A673 (cell line): ENCODE measurements at regions not wholly inside any gene's neighbourhood (a gene's known extent, or its start where the extent isn't known, plus 50 kb on each side); places are given as distances from the start of the nearest gene placed in this dataset.

ENCODE experiments used
- BruUV-seq: library from RNA; stranded (reverse); fragments of 400-500 nt; replicated peaks from 2 replicates; lab custom pipeline; 2021; lab: Mats Ljungman, UMichigan
- CTCF ChIA-PET: fragments of 300-600 bp; sonication (Branson Sonifier 250); formaldehyde crosslinking; loops from one replicate; lab custom pipeline; 2022; ENCODE audit warnings: antibody characterized with exemption; lab: Charles Lee
- POLR2A ChIA-PET: fragments of 300-600 bp; sonication (Branson Sonifier 250); formaldehyde crosslinking; loops from one replicate; lab custom pipeline; 2022; ENCODE audit warnings: antibody characterized with exemption; ENCODE audit not compliant: low non-redundant PET; lab: Charles Lee
- DNase-seq: peaks from one replicate; pipeline ENCODE4 v3.0.0-alpha.2; 2015; ENCODE audit warnings: low spot score
- H3K27ac ChIP-seq: fragments of 200-600 bp; sonication (generic); 2 replicates; pipeline ENCODE4 v1.5.1; 2016; ENCODE audit warnings: mixed run types, low read depth, mild to moderate bottlenecking, mixed read lengths, antibody characterized with exemption, low read length; ENCODE audit not compliant: poor library complexity, severe bottlenecking
- H3K27me3 ChIP-seq: fragments of 200-600 bp; sonication (generic); replicated peaks from 2 replicates; pipeline ENCODE4 v1.6.1; 2017; ENCODE audit warnings: mixed run types, low read depth, mild to moderate bottlenecking, mixed read lengths, antibody characterized with exemption, low read length; ENCODE audit not compliant: insufficient read depth, poor library complexity
- H3K36me3 ChIP-seq: fragments of 200-600 bp; sonication (generic); 2 replicates; pipeline ENCODE4 v1.6.1; 2016; ENCODE audit warnings: mixed run types, mild to moderate bottlenecking, mixed read lengths, antibody characterized with exemption, low read length; ENCODE audit not compliant: insufficient read depth, poor library complexity, severe bottlenecking
- H3K4me1 ChIP-seq: fragments of 200-600 bp; sonication (generic); 2 replicates; pipeline ENCODE4 v1.6.1; 2017; ENCODE audit warnings: mixed run types, mild to moderate bottlenecking, mixed read lengths, antibody characterized with exemption, low read length; ENCODE audit not compliant: insufficient read depth, poor library complexity, severe bottlenecking
- H3K4me3 ChIP-seq: fragments of 200-600 bp; sonication (generic); 2 replicates; pipeline ENCODE4 v1.5.1; 2016; ENCODE audit warnings: low read depth, mixed run types, mild to moderate bottlenecking, mixed read lengths, low read length; ENCODE audit not compliant: poor library complexity, severe bottlenecking
- H3K9me3 ChIP-seq: fragments of 200-600 bp; sonication (generic); 2 replicates; pipeline ENCODE4 v1.6.1; 2016; ENCODE audit warnings: mixed run types, low read depth, mild to moderate bottlenecking, mixed read lengths, antibody characterized with exemption, low read length; ENCODE audit not compliant: poor library complexity, severe bottlenecking
- CTCF ChIP-seq: fragments of 300-800, 200-600 bp; sonication (generic); conservative IDR thresholded peaks from 2 replicates; pipeline ENCODE4 v1.5.1; 2017; ENCODE audit warnings: low read depth, mild to moderate bottlenecking, antibody characterized with exemption, low read length, moderate library complexity, mixed read lengths
- EZH2 ChIP-seq: fragments of 200-600 bp; sonication (generic); IDR thresholded peaks from 2 replicates; pipeline ENCODE4 v1.6.1; 2017; ENCODE audit warnings: borderline replicate concordance, low read depth, mild to moderate bottlenecking, mixed read lengths, antibody characterized with exemption, low read length; ENCODE audit not compliant: poor library complexity, severe bottlenecking
- intact Hi-C: fragments of 100-400 bp; cut with micrococcal nuclease; formaldehyde crosslinking; loops from one replicate; pipeline ENCODE4 v1.10.0; 2022; ENCODE audit not compliant: unreplicated experiment

- ChIA-PET POLR2A (no interaction called here), CTCF (no interaction called here)
- Histone ChIP-seq H3K4me3 (no peak overlapping the region), H3K27ac (no peak overlapping the region), H3K4me1 (no peaks in the 10 kb centered on the region), H3K27me3 (no peaks in the 10 kb centered on the region), H3K9me3 (peaks cover 74% of the 10 kb centered on the region), H3K36me3 (no peaks in the 10 kb centered on the region)
- intact Hi-C loops: no loop called here
- no peak for DNase-seq
- BruUV-seq: no TSS peak
- TF ChIP-seq CTCF (no peak), EZH2 (no peak)
Observed at GRCh38 chr7:53272081-53272480, 236.6 kb downstream of the POM121L12 start.

GRCh38 chr7:53281312-53281711 is 245.9 kb downstream of the POM121L12 start:
- DNase-seq: no peak
- TF ChIP-seq CTCF: no peak
- no peak for TF ChIP-seq EZH2
- BruUV-seq: no TSS peak
- intact Hi-C loops: no loop called here
- Histone ChIP-seq H3K4me1 (no peaks in the 10 kb centered on the region), H3K27me3 (no peaks in the 10 kb centered on the region), H3K36me3 (no peaks in the 10 kb centered on the region), H3K4me3 (no peak overlapping the region), H3K27ac (no peak overlapping the region), H3K9me3 (peaks cover 8% of the 10 kb centered on the region)
- ChIA-PET POLR2A (no interaction called here), CTCF (no interaction called here)

GRCh38 chr7:53292341-53292740 is 256.9 kb downstream of the POM121L12 start:
- intact Hi-C loops: no loop called here
- TF ChIP-seq EZH2 (no peak), CTCF (no peak)
- no TSS peak for BruUV-seq
- ChIA-PET POLR2A (no interaction called here), CTCF (no interaction called here)
- H3K27me3 ChIP-seq: no peaks in the 10 kb centered on the region
- no peak overlapping the region for H3K4me3 ChIP-seq
- no peaks in the 10 kb centered on the region for H3K4me1 ChIP-seq
- H3K36me3 ChIP-seq: no peaks in the 10 kb centered on the region
- DNase-seq: no peak
- H3K9me3 ChIP-seq: peaks cover 44% of the 10 kb centered on the region
- no peak overlapping the region for H3K27ac ChIP-seq
